Endothelial cell (in vitro differentiated cells): ENCODE measurements at regions not wholly inside any gene's neighbourhood (a gene's known extent, or its start where the extent isn't known, plus 50 kb on each side); places are given as distances from the start of the nearest gene placed in this dataset.

ENCODE experiments used
- DNase-seq: peaks from one replicate; pipeline ENCODE4 v3.0.0; 2021; ENCODE audit warnings: low spot score
- H3K27ac Mint-ChIP-seq: one replicate; pipeline ENCODE4 v1.8.0; 2021; ENCODE audit warnings: mixed read lengths, inconsistent platforms; ENCODE audit not compliant: unreplicated experiment
- H3K27me3 Mint-ChIP-seq: one replicate; pipeline ENCODE4 v1.8.0; 2021; ENCODE audit warnings: mild to moderate bottlenecking, moderate library complexity, mixed read lengths, inconsistent platforms; ENCODE audit not compliant: unreplicated experiment
- H3K36me3 Mint-ChIP-seq: one replicate; pipeline ENCODE4 v1.8.0; 2021; ENCODE audit warnings: mild to moderate bottlenecking, low read depth, mixed read lengths, inconsistent platforms; ENCODE audit not compliant: unreplicated experiment
- H3K4me1 Mint-ChIP-seq: one replicate; pipeline ENCODE4 v1.8.0; 2021; ENCODE audit warnings: mild to moderate bottlenecking, mixed read lengths, inconsistent platforms; ENCODE audit not compliant: unreplicated experiment
- H3K4me3 Mint-ChIP-seq: one replicate; pipeline ENCODE4 v1.8.0; 2021; ENCODE audit warnings: mild to moderate bottlenecking, mixed read lengths, inconsistent platforms; ENCODE audit not compliant: unreplicated experiment
- H3K9me3 Mint-ChIP-seq: one replicate; pipeline ENCODE4 v1.8.0; 2021; ENCODE audit warnings: mixed read lengths, inconsistent platforms; ENCODE audit not compliant: unreplicated experiment
- TF ChIP-seq, protein P1 (sequence below): fragments of 200-600 bp; sonication (generic); IDR thresholded peaks from one replicate; pipeline ENCODE4 v1.5.0; 2021; ENCODE audit warnings: antibody characterized with exemption; ENCODE audit not compliant: unreplicated experiment

DNA sequence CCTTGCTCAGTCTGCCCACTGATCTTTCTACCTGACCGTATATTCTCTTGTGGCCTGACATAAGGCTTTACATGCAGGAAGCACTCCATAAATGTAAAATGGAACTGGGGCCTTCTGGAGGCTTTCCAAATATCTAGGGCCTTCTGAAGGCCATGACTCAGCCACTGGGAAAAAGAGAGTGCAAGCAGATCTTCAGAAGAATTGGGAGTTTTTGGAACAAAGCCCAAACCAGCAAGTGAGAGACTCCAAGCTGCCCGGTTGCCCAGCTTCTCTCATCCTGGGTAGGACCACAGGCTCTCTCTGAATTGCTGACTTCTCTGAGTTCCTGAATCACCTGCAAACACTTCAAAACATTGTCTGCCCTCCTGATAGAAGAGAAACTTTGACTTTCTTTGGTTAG lies 107.9 kb upstream of the BMAL1 start:
- TF ChIP-seq, protein P1, sequence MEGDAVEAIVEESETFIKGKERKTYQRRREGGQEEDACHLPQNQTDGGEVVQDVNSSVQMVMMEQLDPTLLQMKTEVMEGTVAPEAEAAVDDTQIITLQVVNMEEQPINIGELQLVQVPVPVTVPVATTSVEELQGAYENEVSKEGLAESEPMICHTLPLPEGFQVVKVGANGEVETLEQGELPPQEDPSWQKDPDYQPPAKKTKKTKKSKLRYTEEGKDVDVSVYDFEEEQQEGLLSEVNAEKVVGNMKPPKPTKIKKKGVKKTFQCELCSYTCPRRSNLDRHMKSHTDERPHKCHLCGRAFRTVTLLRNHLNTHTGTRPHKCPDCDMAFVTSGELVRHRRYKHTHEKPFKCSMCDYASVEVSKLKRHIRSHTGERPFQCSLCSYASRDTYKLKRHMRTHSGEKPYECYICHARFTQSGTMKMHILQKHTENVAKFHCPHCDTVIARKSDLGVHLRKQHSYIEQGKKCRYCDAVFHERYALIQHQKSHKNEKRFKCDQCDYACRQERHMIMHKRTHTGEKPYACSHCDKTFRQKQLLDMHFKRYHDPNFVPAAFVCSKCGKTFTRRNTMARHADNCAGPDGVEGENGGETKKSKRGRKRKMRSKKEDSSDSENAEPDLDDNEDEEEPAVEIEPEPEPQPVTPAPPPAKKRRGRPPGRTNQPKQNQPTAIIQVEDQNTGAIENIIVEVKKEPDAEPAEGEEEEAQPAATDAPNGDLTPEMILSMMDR, result no peak
- Mint-ChIP-seq H3K9me3 (no peaks in the 10 kb centered on the region), H3K4me1 (peaks cover 3% of the 10 kb centered on the region), H3K4me3 (no peak overlapping the region), H3K27me3 (no peaks in the 10 kb centered on the region), H3K27ac (no peak overlapping the region), H3K36me3 (no peaks in the 10 kb centered on the region)
- DNase-seq, result no peak

DNA sequence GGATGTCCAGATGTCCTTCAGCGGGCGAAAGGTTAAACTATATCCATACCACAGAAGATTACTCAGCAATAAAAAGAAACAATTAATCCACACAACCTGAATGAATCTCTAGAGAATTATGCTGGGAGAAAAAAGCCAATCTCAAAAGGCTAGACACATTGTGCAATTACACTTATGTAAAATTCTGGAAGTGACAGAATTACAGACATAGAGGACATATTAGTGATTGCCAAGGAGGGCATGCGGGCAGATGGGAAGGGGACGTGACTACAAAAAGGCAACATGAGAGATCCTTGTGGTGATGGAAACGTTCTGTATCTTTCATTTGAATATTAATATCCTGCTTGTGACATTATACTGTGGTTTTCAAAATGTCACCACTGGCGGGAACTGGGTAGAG lies 103.5 kb upstream of the BMAL1 start:
- TF ChIP-seq, protein P1, result no peak
- no peak overlapping the region for H3K4me3 Mint-ChIP-seq
- H3K9me3 Mint-ChIP-seq, result no peaks in the 10 kb centered on the region
- no peaks in the 10 kb centered on the region for H3K4me1 Mint-ChIP-seq
- H3K27ac Mint-ChIP-seq, result no peak overlapping the region
- H3K36me3 Mint-ChIP-seq, result no peaks in the 10 kb centered on the region
- no peaks in the 10 kb centered on the region for H3K27me3 Mint-ChIP-seq
- DNase-seq, result no peak

DNA sequence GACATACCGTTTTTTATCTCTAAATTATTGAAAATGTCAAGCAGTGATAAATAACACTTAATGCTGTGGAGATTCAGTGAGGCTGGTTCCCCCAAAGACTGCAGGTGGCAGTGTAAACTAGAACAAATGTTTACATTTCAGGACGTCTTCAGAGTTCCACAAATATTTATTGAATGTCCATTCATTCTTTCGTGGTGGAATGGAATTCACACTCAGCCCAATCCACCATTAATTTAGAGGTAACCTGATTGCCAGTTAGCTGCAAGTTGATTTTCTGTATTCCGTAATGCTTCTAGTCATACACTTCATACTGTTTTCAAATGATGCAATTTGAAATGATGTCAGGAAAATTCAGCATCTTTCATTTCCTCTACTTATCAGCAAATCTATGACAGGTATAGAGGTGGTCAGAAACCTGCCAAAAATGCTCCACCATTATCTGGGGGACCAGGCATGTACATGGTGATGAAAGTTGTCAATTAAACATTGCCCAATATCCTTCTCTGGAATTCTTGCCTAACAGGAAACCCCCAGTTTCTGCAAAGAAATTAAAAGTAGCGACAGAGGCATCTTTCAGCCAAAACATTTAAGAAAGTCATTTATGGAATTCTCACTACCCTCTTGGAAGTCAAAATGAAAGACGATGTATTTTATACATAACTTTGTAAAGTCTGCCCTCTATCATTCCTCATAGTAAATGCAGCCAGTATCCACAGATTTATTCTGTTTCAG lies 94.3 kb upstream of the BMAL1 start:
- H3K9me3 Mint-ChIP-seq, result peaks cover 6% of the 10 kb centered on the region
- H3K4me3 Mint-ChIP-seq, result no peak overlapping the region
- TF ChIP-seq, protein P1, result peak; percentile 43
- no peaks in the 10 kb centered on the region for H3K27me3 Mint-ChIP-seq
- H3K36me3 Mint-ChIP-seq, result no peaks in the 10 kb centered on the region
- no peak for DNase-seq
- H3K4me1 Mint-ChIP-seq, result no peaks in the 10 kb centered on the region
- H3K27ac Mint-ChIP-seq, result no peak overlapping the region

DNA sequence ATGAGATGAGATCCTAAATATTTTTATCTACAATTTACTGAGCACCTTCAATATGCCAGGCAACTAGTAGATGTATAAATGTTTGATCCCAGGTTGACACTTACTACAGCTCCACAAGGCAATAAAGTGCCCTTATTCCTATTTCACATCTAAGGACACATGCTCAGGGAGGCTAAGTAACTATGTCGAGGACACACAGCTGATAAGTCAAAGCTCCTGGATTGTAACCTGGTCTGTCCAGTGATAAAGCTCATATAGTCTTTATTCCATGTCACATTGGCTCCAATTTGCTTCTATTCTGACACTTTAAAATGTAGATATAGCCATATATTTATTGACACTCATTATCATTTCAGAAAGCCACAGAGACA lies 93.8 kb upstream of the BMAL1 start:
- TF ChIP-seq, protein P1, result no peak
- H3K4me3 Mint-ChIP-seq, result no peak overlapping the region
- H3K27me3 Mint-ChIP-seq, result no peaks in the 10 kb centered on the region
- no peaks in the 10 kb centered on the region for H3K4me1 Mint-ChIP-seq
- H3K36me3 Mint-ChIP-seq, result no peaks in the 10 kb centered on the region
- peaks cover 6% of the 10 kb centered on the region for H3K9me3 Mint-ChIP-seq
- DNase-seq, result no peak
- H3K27ac Mint-ChIP-seq, result no peak overlapping the region

DNA sequence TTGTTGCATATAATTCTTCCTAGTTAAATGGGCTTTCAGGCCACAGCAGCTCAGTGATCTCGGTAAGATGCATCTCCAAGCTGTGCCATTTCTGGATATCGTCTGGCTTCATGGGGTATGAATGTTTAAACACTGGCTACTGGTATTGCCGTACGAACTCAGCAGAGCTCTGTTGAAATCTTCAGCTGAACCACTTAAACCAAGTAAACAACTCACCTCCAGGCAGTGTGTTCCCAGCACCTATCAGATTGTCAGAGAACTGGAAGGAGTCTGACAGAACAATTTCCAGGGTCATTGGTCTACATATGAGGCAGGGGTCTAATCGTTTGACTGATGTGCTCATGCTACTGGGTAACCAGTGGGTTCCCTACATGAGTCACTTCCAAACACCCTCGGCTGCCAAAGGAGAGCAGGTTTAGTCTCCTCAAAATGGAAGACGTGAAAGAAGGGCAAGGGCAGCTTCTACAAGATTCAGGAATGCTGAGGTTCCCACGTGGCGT lies 93.2 kb upstream of the BMAL1 start:
- DNase-seq, result no peak
- H3K27me3 Mint-ChIP-seq, result no peaks in the 10 kb centered on the region
- peaks cover 6% of the 10 kb centered on the region for H3K9me3 Mint-ChIP-seq
- no peaks in the 10 kb centered on the region for H3K4me1 Mint-ChIP-seq
- TF ChIP-seq, protein P1, result no peak
- H3K36me3 Mint-ChIP-seq, result no peaks in the 10 kb centered on the region
- H3K4me3 Mint-ChIP-seq, result no peak overlapping the region
- H3K27ac Mint-ChIP-seq, result no peak overlapping the region
